ENCODE measurements at regions not wholly inside any gene's neighbourhood (a gene's known extent, or its start where the extent isn't known, plus 50 kb on each side); places are given as distances from the start of the nearest gene placed in this dataset.
"Not testable (repeated sequence)": the region's sequence is repeated elsewhere in the genome, so short reads cannot be mapped to it uniquely, and the experiment has no call there.

DNA sequence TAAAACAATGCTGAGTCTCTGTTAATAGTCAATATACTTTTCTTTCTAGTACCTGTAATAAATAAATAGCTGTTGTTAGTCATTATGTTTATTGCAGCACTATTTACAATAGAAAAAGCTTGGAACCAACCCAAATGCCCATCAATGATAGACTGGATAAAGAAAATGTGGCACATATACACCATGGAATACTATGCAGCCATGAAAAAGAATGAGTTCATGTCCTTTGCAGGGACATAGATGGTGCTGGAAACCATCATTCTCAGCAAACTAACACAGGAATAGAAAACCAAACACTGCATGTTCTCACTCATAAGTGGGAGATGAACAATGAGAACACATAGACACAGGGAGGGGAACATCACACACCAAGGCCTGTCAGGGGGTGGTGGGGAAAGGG lies 1341.9 kb upstream of the PCDH7 start:
- not testable (repeated sequence) for TF ChIP-seq CHD2 (IDR thresholded peaks at IDR 0.05; ENCODE audit: low read length, partially characterized antibody); BHLHE40 (IDR thresholded peaks at IDR 0.05; ENCODE audit: low read depth, low read length); RAD21 (conservative IDR thresholded peaks at IDR 0.05 in 1 of 2, IDR thresholded peaks at IDR 0.05 in 1 of 2); ZNF302 (CRISPR knock-in tag; IDR thresholded peaks at IDR 0.05); POLR2A (IDR thresholded peaks at IDR 0.05; ENCODE audit: low read length); EP300 (IDR thresholded peaks at IDR 0.05)
- TF ChIP-seq, protein P1, sequence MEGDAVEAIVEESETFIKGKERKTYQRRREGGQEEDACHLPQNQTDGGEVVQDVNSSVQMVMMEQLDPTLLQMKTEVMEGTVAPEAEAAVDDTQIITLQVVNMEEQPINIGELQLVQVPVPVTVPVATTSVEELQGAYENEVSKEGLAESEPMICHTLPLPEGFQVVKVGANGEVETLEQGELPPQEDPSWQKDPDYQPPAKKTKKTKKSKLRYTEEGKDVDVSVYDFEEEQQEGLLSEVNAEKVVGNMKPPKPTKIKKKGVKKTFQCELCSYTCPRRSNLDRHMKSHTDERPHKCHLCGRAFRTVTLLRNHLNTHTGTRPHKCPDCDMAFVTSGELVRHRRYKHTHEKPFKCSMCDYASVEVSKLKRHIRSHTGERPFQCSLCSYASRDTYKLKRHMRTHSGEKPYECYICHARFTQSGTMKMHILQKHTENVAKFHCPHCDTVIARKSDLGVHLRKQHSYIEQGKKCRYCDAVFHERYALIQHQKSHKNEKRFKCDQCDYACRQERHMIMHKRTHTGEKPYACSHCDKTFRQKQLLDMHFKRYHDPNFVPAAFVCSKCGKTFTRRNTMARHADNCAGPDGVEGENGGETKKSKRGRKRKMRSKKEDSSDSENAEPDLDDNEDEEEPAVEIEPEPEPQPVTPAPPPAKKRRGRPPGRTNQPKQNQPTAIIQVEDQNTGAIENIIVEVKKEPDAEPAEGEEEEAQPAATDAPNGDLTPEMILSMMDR (IDR thresholded peaks at IDR 0.05): not testable (repeated sequence)
- TF ChIP-seq, protein P2, sequence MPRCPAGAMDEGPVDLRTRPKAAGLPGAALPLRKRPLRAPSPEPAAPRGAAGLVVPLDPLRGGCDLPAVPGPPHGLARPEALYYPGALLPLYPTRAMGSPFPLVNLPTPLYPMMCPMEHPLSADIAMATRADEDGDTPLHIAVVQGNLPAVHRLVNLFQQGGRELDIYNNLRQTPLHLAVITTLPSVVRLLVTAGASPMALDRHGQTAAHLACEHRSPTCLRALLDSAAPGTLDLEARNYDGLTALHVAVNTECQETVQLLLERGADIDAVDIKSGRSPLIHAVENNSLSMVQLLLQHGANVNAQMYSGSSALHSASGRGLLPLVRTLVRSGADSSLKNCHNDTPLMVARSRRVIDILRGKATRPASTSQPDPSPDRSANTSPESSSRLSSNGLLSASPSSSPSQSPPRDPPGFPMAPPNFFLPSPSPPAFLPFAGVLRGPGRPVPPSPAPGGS (IDR thresholded peaks at IDR 0.05): not testable (repeated sequence)
- TF ChIP-seq, protein P3, sequence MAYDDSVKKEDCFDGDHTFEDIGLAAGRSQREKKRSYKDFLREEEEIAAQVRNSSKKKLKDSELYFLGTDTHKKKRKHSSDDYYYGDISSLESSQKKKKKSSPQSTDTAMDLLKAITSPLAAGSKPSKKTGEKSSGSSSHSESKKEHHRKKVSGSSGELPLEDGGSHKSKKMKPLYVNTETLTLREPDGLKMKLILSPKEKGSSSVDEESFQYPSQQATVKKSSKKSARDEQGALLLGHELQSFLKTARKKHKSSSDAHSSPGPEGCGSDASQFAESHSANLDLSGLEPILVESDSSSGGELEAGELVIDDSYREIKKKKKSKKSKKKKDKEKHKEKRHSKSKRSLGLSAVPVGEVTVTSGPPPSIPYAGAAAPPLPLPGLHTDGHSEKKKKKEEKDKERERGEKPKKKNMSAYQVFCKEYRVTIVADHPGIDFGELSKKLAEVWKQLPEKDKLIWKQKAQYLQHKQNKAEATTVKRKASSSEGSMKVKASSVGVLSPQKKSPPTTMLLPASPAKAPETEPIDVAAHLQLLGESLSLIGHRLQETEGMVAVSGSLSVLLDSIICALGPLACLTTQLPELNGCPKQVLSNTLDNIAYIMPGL (CRISPR knock-in tag; IDR thresholded peaks at IDR 0.05; ENCODE audit: borderline replicate concordance): not testable (repeated sequence)
- TF ChIP-seq, protein P4, sequence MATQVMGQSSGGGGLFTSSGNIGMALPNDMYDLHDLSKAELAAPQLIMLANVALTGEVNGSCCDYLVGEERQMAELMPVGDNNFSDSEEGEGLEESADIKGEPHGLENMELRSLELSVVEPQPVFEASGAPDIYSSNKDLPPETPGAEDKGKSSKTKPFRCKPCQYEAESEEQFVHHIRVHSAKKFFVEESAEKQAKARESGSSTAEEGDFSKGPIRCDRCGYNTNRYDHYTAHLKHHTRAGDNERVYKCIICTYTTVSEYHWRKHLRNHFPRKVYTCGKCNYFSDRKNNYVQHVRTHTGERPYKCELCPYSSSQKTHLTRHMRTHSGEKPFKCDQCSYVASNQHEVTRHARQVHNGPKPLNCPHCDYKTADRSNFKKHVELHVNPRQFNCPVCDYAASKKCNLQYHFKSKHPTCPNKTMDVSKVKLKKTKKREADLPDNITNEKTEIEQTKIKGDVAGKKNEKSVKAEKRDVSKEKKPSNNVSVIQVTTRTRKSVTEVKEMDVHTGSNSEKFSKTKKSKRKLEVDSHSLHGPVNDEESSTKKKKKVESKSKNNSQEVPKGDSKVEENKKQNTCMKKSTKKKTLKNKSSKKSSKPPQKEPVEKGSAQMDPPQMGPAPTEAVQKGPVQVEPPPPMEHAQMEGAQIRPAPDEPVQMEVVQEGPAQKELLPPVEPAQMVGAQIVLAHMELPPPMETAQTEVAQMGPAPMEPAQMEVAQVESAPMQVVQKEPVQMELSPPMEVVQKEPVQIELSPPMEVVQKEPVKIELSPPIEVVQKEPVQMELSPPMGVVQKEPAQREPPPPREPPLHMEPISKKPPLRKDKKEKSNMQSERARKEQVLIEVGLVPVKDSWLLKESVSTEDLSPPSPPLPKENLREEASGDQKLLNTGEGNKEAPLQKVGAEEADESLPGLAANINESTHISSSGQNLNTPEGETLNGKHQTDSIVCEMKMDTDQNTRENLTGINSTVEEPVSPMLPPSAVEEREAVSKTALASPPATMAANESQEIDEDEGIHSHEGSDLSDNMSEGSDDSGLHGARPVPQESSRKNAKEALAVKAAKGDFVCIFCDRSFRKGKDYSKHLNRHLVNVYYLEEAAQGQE (IDR thresholded peaks at IDR 0.05): not testable (repeated sequence)
- TF ChIP-seq, protein P5, sequence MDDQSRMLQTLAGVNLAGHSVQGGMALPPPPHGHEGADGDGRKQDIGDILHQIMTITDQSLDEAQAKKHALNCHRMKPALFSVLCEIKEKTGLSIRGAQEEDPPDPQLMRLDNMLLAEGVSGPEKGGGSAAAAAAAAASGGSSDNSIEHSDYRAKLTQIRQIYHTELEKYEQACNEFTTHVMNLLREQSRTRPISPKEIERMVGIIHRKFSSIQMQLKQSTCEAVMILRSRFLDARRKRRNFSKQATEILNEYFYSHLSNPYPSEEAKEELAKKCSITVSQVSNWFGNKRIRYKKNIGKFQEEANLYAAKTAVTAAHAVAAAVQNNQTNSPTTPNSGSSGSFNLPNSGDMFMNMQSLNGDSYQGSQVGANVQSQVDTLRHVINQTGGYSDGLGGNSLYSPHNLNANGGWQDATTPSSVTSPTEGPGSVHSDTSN (IDR thresholded peaks at IDR 0.05): not testable (repeated sequence)
